ENCODE measurements at regions not wholly inside any gene's neighbourhood (a gene's known extent, or its start where the extent isn't known, plus 50 kb on each side); places are given as distances from the start of the nearest gene placed in this dataset.

GRCh38 chr1:94316183-94316582, 78.8 kb upstream of the ARHGAP29 start:
- Histone ChIP-seq H3K36me3 (ENCODE audit: low read depth, low read length) (no peaks in the 10 kb centered on the region), H3K9me2 (replicated peaks; ENCODE audit: low read length) (no peaks in the 10 kb centered on the region), H3K4me3 (ENCODE audit: low read length) (no peak overlapping the region), H3F3A (ENCODE audit: low read length, unreplicated experiment) (no peaks in the 10 kb centered on the region), H3K79me2 (ENCODE audit: low read length) (peaks cover 10% of the 10 kb centered on the region; the same call in 1 of the 2 replicates), H3K4me1 (ENCODE audit: insufficient read depth, low read length) (peaks cover 41% of the 10 kb centered on the region), H4K20me1 (ENCODE audit: low read length) (no peaks in the 10 kb centered on the region), H2AFZ (ENCODE audit: low read length) (no peak overlapping the region), H3K4me2 (ENCODE audit: low read length) (no peak overlapping the region), H3K9ac (ENCODE audit: low read length) (no peak overlapping the region), H3K27me3 (ENCODE audit: low read length) (no peaks in the 10 kb centered on the region), H3K27ac (ENCODE audit: low read length) (no peak overlapping the region), H3K9me3 (ENCODE audit: low read length) (no peaks in the 10 kb centered on the region)
- TF ChIP-seq EZH2phosphoT487 (IDR thresholded peaks at IDR 0.05; ENCODE audit: borderline replicate concordance, low read length), result no peak
- TF ChIP-seq EZH2 (IDR thresholded peaks at IDR 0.05; ENCODE audit: low read length, unreplicated experiment), result no peak
- no peak for TF ChIP-seq CTCF (conservative IDR thresholded peaks at IDR 0.05; ENCODE audit: low read depth, low read length)
- no TSS peak for BruUV-seq (replicated peaks)
- DNase-seq (no peak), ATAC-seq (no peak)
- intact Hi-C loops (cut with micrococcal nuclease), result no loop called here
- POLR2A ChIA-PET (ENCODE audit: unreplicated experiment), result interaction anchor here (0.7 kb wide), 1 partner anchor 19 kb away, joined by 3 read pairs; no protein-coding TSS in a partner anchor
- CTCF ChIA-PET, result no interaction called here

- Histone ChIP-seq H3K9me3 (ENCODE audit: low read length) (no peaks in the 10 kb centered on the region), H3K27me3 (ENCODE audit: low read length) (no peaks in the 10 kb centered on the region), H3K79me2 (ENCODE audit: low read length) (peaks cover 5% of the 10 kb centered on the region; the same call in 1 of the 2 replicates), H3K9me2 (replicated peaks; ENCODE audit: low read length) (no peaks in the 10 kb centered on the region), H3K9ac (ENCODE audit: low read length) (no peak overlapping the region), H3K4me3 (ENCODE audit: low read length) (no peak overlapping the region), H2AFZ (ENCODE audit: low read length) (no peak overlapping the region), H3K4me2 (ENCODE audit: low read length) (no peak overlapping the region), H3F3A (ENCODE audit: low read length, unreplicated experiment) (no peaks in the 10 kb centered on the region), H3K36me3 (ENCODE audit: low read depth, low read length) (no peaks in the 10 kb centered on the region), H3K4me1 (ENCODE audit: insufficient read depth, low read length) (peaks cover 36% of the 10 kb centered on the region), H3K27ac (ENCODE audit: low read length) (no peak overlapping the region), H4K20me1 (ENCODE audit: low read length) (no peaks in the 10 kb centered on the region)
- intact Hi-C loops (cut with micrococcal nuclease), result no loop called here
- TF ChIP-seq EZH2 (IDR thresholded peaks at IDR 0.05; ENCODE audit: low read length, unreplicated experiment) (no peak), EZH2phosphoT487 (IDR thresholded peaks at IDR 0.05; ENCODE audit: borderline replicate concordance, low read length) (no peak), CTCF (conservative IDR thresholded peaks at IDR 0.05; ENCODE audit: low read depth, low read length) (no peak)
- POLR2A ChIA-PET (ENCODE audit: unreplicated experiment), result no interaction called here
- BruUV-seq (replicated peaks), result no TSS peak
- CTCF ChIA-PET, result no interaction called here
- DNase-seq (no peak), ATAC-seq (no peak)
Measured at GRCh38 chr1:94315552-94316116, 78.2 kb upstream of the ARHGAP29 start.

- ATAC-seq (no peak), DNase-seq (no peak)
- H3K4me3 ChIP-seq (ENCODE audit: low read length), result no peak overlapping the region
- no peaks in the 10 kb centered on the region for H3K27me3 ChIP-seq (ENCODE audit: low read length)
- no peaks in the 10 kb centered on the region for H4K20me1 ChIP-seq (ENCODE audit: low read length)
- H3K79me2 ChIP-seq (ENCODE audit: low read length), result no peaks in the 10 kb centered on the region
- no peak overlapping the region for H3K4me2 ChIP-seq (ENCODE audit: low read length)
- intact Hi-C loops (cut with micrococcal nuclease), result no loop called here
- ChIA-PET POLR2A (ENCODE audit: unreplicated experiment) (interaction anchor here (0.6 kb wide), 1 partner anchor 11 kb away, joined by 3 read pairs; no protein-coding TSS in a partner anchor), CTCF (no interaction called here)
- BruUV-seq (replicated peaks), result no TSS peak
- no peak overlapping the region for H3K9ac ChIP-seq (ENCODE audit: low read length)
- TF ChIP-seq EZH2phosphoT487 (IDR thresholded peaks at IDR 0.05; ENCODE audit: borderline replicate concordance, low read length), result no peak
- no peak for TF ChIP-seq EZH2 (IDR thresholded peaks at IDR 0.05; ENCODE audit: low read length, unreplicated experiment)
- no peak for TF ChIP-seq CTCF (conservative IDR thresholded peaks at IDR 0.05; ENCODE audit: low read depth, low read length)
- H2AFZ ChIP-seq (ENCODE audit: low read length), result no peak overlapping the region
- no peaks in the 10 kb centered on the region for H3F3A ChIP-seq (ENCODE audit: low read length, unreplicated experiment)
- H3K4me1 ChIP-seq (ENCODE audit: insufficient read depth, low read length), result peaks cover 41% of the 10 kb centered on the region
- H3K9me2 ChIP-seq (replicated peaks; ENCODE audit: low read length), result no peaks in the 10 kb centered on the region
- no peaks in the 10 kb centered on the region for H3K9me3 ChIP-seq (ENCODE audit: low read length)
- H3K27ac ChIP-seq (ENCODE audit: low read length), result no peak overlapping the region
- no peaks in the 10 kb centered on the region for H3K36me3 ChIP-seq (ENCODE audit: low read depth, low read length)
Measured at GRCh38 chr1:94314222-94314858, 77.0 kb upstream of the ARHGAP29 start.
